ENCODE measurements at regions not wholly inside any gene's neighbourhood (a gene's known extent, or its start where the extent isn't known, plus 50 kb on each side); places are given as distances from the start of the nearest gene placed in this dataset.

DNA sequence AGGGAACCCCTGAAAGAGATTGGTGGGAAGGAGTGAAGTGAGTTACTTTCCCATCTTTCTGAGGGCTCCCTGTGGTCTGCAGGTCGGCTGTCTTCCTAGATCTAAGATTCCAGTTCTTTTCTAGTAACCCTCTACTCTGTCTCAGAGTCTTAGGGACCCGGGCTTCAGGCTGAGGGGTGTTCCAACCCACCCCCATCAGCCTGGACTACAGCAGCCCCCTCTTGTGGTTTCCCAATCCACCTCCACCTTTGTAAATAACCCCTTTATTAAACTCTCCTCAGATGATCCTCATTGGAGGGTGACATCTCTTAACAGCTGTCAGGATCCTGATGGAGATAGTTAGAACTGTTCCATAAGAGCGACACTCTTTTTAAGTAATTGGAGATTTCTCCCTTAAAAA, 300.4 kb downstream of the LRFN2 start:
- TF ChIP-seq, protein P1, sequence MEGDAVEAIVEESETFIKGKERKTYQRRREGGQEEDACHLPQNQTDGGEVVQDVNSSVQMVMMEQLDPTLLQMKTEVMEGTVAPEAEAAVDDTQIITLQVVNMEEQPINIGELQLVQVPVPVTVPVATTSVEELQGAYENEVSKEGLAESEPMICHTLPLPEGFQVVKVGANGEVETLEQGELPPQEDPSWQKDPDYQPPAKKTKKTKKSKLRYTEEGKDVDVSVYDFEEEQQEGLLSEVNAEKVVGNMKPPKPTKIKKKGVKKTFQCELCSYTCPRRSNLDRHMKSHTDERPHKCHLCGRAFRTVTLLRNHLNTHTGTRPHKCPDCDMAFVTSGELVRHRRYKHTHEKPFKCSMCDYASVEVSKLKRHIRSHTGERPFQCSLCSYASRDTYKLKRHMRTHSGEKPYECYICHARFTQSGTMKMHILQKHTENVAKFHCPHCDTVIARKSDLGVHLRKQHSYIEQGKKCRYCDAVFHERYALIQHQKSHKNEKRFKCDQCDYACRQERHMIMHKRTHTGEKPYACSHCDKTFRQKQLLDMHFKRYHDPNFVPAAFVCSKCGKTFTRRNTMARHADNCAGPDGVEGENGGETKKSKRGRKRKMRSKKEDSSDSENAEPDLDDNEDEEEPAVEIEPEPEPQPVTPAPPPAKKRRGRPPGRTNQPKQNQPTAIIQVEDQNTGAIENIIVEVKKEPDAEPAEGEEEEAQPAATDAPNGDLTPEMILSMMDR (IDR thresholded peaks at IDR 0.05) = no peak
- TF ChIP-seq POLR2A (IDR thresholded peaks at IDR 0.05) = no peak
